Thoracic aorta (tissue), 2 donors: ENCODE measurements at regions not wholly inside any gene's neighbourhood (a gene's known extent, or its start where the extent isn't known, plus 50 kb on each side); places are given as distances from the start of the nearest gene placed in this dataset.

Experiments used
- ATAC-seq: fragments of 150-250 bp; one replicate; pipeline ENCODE4 v1.8.0; 2017; ENCODE audit warnings: low read depth; ENCODE audit not compliant: insufficient number of reproducible peaks, low FRiP score
- DNase-seq: peaks from one replicate; pipeline ENCODE4 v3.0.0-alpha.2; 2020; ENCODE audit warnings: low spot score
- H3K27ac ChIP-seq, 2 donors: fragments of 200-600 bp; sonication (generic); 1 replicate in 1 of 2; 2 replicates in 1 of 2; pipeline ENCODE4 v1.5.1; 2016; ENCODE audit warnings: mild to moderate bottlenecking in 2 of 2, moderate library complexity in 2 of 2
- H3K27me3 ChIP-seq: fragments of 200-600 bp; sonication (generic); replicated peaks from 2 replicates; pipeline ENCODE4 v1.6.0; 2016; ENCODE audit warnings: mild to moderate bottlenecking; ENCODE audit not compliant: insufficient read depth
- H3K36me3 ChIP-seq: fragments of 200-600 bp; sonication (generic); one replicate; pipeline ENCODE4 v1.5.1; 2016
- H3K4me1 ChIP-seq, 2 donors: fragments of 200-600 bp; sonication (generic); 1 replicate in 1 of 2; 2 replicates in 1 of 2; pipeline versions ENCODE4 v1.5.1 to v1.6.0; 2016; ENCODE audit warnings: low read depth in 2 of 2, mild to moderate bottlenecking in 1 of 2; ENCODE audit not compliant: control insufficient read depth in 1 of 2
- H3K4me3 ChIP-seq: fragments of 200-600 bp; sonication (generic); 2 replicates; pipeline ENCODE4 v1.5.1; 2016; ENCODE audit warnings: mild to moderate bottlenecking
- H3K9me3 ChIP-seq: fragments of 200-600 bp; sonication (generic); 2 replicates; pipeline ENCODE4 v1.5.1; 2016
- CTCF ChIP-seq: fragments of 200-600 bp; sonication (generic); IDR thresholded peaks from one replicate; pipeline ENCODE4 v1.5.1; 2019; ENCODE audit warnings: antibody characterized with exemption

GRCh38 chr16:85497622-85498314 lies 115.4 kb upstream of the GSE1 start:
- no peak for TF ChIP-seq CTCF
- peaks cover 0 to 2% of the 10 kb centered on the region in 2 donors for H3K4me1 ChIP-seq
- H3K27me3 ChIP-seq, result no peaks in the 10 kb centered on the region
- ATAC-seq, result no peak
- no peaks in the 10 kb centered on the region for H3K9me3 ChIP-seq
- H3K36me3 ChIP-seq, result no peaks in the 10 kb centered on the region
- no peak overlapping the region for H3K4me3 ChIP-seq
- no peak overlapping the region for H3K27ac ChIP-seq
- DNase-seq, result no peak

GRCh38 chr16:85498607-85499006 lies 114.5 kb upstream of the GSE1 start:
- Histone ChIP-seq H3K9me3 (no peaks in the 10 kb centered on the region), H3K36me3 (no peaks in the 10 kb centered on the region), H3K4me3 (no peak overlapping the region), H3K4me1 (no peaks in the 10 kb centered on the region), H3K27me3 (no peaks in the 10 kb centered on the region), H3K27ac (no peak overlapping the region)
- TF ChIP-seq CTCF, result no peak
- no peak for DNase-seq
- ATAC-seq, result no peak

- ATAC-seq (no peak), DNase-seq (no peak)
- Histone ChIP-seq H3K9me3 (no peaks in the 10 kb centered on the region), H3K4me1 (no peaks in the 10 kb centered on the region), H3K27me3 (no peaks in the 10 kb centered on the region), H3K4me3 (no peak overlapping the region), H3K27ac (no peak overlapping the region), H3K36me3 (no peaks in the 10 kb centered on the region)
- no peak for TF ChIP-seq CTCF
Observed at GRCh38 chr16:85500220-85500619, 112.9 kb upstream of the GSE1 start.

- H3K4me1 ChIP-seq, result no peaks in the 10 kb centered on the region
- ATAC-seq, result no peak
Observed at GRCh38 chr16:85501900-85502299, 111.2 kb upstream of the GSE1 start.

GRCh38 chr16:85502357-85502756 lies 110.8 kb upstream of the GSE1 start:
- Histone ChIP-seq H3K9me3 (no peaks in the 10 kb centered on the region), H3K36me3 (no peaks in the 10 kb centered on the region), H3K27ac (no peak overlapping the region), H3K4me3 (no peak overlapping the region), H3K4me1 (no peaks in the 10 kb centered on the region), H3K27me3 (no peaks in the 10 kb centered on the region)
- DNase-seq (no peak), ATAC-seq (no peak)
- no peak for TF ChIP-seq CTCF

More at GRCh38 chr16:85501900-85502299, 111.2 kb upstream of the GSE1 start:
- no peak for TF ChIP-seq CTCF
- Histone ChIP-seq H3K4me3 (no peak overlapping the region), H3K9me3 (no peaks in the 10 kb centered on the region), H3K36me3 (no peaks in the 10 kb centered on the region), H3K27me3 (no peaks in the 10 kb centered on the region), H3K27ac (no peak overlapping the region)
- DNase-seq, result no peak
